Suppressor macrophage treated with lipopolysaccharide for 1 hour (primary cell): ENCODE measurements at regions not wholly inside any gene's neighbourhood (a gene's known extent, or its start where the extent isn't known, plus 50 kb on each side); places are given as distances from the start of the nearest gene placed in this dataset.

Experiments
- DNase-seq, 3 donors: peaks; one replicate each; pipeline ENCODE4 v3.0.0-alpha.2; 2020 to 2022

DNA sequence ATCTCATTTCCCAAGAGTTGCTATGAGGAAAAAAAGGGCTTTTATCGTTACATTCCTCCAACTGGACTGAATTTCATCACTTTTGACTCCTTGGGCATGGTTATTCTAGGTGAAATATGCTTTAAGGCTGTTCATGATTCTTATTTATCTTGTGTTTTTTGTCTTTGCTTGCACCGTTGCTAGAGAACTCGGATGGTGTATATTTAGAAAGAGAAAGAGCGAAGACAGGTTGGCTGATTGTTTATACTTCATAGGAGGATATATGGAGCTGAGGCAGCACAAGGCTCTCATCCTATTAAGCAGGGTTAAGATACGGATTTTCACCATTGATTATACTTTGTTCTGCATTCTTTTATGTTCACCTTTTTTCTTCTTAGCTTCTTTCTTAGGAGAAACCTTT lies 94.9 kb upstream of the GEMIN8 start:
- DNase-seq, result no peak

DNA sequence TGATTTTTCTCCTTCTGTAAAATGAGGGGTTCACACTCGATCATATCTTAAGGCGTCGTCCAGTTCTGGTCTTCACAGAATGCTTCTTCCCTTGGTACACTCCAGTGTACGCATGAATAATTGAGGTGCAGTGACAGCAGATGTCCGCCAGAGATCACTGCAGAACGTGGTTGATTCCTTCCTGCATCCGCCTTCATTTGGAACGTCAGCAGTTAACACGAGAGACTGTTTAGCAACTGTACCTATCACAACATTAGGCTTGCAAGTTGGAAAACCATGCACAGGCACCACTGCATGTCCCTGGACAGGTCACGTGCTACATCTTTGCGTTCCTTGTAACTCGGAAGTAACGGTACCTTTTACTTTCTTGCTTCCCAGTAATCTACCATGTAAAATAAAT lies 66.0 kb upstream of the GEMIN8 start:
- DNase-seq, result peak; percentile 37 to 56 (median 50)

DNA sequence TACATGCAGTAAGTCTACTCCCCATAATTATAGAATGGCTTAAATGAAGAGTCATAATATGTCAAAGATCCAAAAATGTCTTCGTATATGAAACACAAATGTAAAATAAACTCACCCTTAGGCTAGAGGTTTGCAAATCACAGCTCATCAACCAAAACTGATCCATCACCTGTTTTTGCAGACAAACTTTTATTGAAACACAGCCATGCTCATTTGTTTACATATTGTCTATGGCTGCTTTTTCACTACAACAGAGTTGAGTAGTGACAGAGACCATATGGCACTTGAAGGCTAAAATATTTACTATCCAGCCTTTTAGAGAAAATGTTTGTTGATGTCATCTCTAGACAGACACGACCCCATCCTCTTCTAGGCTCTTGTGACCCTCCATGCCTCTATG lies 64.5 kb upstream of the GEMIN8 start:
- no peak for DNase-seq

DNA sequence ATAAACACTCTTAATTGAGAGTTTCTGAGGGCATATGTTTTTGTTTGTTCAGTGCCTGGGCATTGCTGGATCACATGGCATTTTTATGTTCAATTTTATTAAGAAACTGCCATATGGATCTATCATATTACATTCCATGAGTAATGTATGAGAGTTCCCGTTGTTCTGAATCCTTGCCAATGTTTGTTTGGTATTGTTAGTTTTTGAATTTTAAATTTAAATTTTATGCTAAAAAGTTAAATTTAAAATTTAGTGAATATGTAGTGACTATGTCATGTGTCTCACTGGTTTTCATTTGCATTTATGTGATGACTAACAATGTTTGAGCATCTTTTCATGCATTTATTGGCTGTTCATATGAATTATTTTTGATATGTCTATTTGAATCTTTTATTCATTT lies 54.8 kb upstream of the GEMIN8 start:
- DNase-seq, result no peak

DNA sequence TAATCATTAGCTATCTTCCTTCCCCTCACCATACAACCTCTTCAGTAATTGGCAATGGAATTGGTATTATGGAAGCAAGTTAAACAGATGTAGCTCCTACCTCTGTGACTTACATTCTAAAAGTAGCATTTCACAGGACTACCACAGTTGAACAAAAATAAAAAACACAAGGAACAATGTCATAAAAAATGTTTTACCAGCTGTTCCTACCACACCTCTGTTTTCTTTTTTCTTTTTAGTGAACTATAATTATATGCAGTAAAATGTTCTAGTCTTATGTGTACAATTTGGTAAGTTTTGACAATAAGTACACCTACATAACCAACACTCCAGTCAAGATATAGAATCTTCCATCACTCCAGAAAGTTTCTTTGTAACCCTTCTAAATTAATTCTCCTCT lies 54.1 kb upstream of the GEMIN8 start:
- DNase-seq, result no peak

DNA sequence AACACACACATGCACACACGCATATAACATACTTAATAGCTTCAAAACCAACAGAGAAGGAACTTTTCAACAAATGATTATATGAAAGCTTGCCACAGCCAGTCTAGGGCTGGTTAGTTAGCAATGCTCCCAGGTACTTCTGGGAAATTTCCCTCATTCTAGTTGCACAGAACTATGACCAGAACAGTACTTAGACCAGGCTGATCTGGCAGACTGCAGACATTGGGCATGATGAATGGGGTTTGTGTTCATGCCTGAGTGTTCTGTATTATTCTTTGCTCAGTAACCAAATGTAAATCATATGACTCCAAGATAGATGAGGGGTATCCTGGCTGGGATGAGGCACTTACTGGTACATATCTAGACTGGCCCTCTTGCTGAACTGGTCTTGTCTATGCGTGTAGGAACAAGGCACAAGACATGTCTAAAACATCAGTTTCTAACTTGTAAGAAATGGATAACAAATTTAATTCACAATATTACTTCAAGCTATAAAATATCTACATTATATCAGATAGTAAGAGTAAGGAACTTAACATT lies 50.3 kb upstream of the GEMIN8 start:
- DNase-seq, result no peak
